HG03025 (cell line): ENCODE measurements at regions not wholly inside any gene's neighbourhood (a gene's known extent, or its start where the extent isn't known, plus 50 kb on each side); places are given as distances from the start of the nearest gene placed in this dataset.
"Not testable (repeated sequence)": the region's sequence is repeated elsewhere in the genome, so short reads cannot be mapped to it uniquely, and the experiment has no call there.

Source experiments
- ATAC-seq: cut with Tn5 transposase; IDR thresholded peaks from one replicate; pipeline ENCODE4 v1.9.1; 2021; ENCODE audit warnings: mild to moderate bottlenecking, moderate library complexity; ENCODE audit not compliant: unreplicated experiment, low FRiP score

GRCh38 chr9:118674942-118675341 lies 694.3 kb downstream of the BRINP1 start:
- no peak for ATAC-seq

GRCh38 chr9:118677936-118678653 lies 691.1 kb downstream of the BRINP1 start:
- not testable (repeated sequence) for ATAC-seq

DNA sequence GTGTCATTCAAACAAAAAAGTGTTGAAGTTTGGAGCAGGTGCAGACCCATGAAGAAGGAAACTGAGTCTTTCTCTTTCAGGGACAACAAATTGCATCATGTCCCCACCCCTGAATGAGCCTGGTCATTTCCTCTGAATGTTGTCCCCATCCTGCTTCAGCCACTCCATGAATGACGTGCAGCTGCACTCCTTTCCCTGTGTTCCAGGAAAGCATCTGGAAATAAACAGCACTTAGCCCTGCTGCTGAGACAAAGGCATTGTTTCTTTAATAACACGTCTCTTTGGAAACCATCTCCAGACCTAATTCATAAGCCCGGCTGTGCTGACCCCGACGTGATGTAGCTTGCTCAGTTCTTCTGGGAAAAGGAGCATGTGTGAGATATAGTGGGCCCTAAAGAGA lies 682.3 kb downstream of the BRINP1 start:
- ATAC-seq, result no peak

- no peak for ATAC-seq
Observed at GRCh38 chr9:118689280-118689679, 680.0 kb downstream of the BRINP1 start.

GRCh38 chr9:118692613-118693012 lies 676.6 kb downstream of the BRINP1 start:
- no peak for ATAC-seq

GRCh38 chr9:118693645-118694044 lies 675.6 kb downstream of the BRINP1 start:
- no peak for ATAC-seq

DNA sequence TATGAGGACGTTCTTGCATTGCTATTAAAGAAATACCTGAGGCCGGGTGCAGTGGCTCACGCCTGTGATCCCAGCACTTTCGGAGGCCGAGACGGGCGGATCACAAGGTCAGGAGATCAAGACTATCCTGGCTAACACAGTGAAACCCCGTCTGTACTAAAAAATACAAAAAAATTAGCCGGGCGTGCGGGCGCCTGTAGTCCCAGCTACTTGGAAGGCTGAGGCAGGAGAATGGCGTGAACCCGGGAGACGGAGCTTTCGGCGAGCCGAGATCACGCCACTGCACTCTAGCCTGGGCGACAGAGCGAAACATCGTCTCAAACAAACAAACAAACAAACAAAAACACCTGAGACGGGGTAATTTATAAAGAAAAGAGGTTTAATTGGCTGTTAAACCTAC lies 674.0 kb downstream of the BRINP1 start:
- not testable (repeated sequence) for ATAC-seq

DNA sequence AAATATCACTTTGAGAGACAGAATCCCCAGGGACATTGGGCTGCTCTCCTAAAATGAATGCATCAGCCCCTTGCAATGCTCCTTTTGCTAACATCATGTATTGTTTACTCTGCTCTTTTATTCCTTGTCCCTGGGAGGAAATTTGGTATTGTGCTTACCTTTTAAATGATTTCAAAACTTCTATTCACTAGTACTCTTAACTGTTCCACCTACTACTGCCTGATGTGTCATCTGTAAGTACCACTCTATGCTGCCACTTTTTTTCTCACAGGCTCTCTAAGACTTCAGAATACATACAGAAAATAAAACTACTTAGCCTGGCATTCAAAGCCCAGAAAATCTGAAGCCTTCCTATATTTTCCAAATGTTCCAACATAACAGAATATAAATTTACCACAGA lies 667.2 kb downstream of the BRINP1 start:
- no peak for ATAC-seq

DNA sequence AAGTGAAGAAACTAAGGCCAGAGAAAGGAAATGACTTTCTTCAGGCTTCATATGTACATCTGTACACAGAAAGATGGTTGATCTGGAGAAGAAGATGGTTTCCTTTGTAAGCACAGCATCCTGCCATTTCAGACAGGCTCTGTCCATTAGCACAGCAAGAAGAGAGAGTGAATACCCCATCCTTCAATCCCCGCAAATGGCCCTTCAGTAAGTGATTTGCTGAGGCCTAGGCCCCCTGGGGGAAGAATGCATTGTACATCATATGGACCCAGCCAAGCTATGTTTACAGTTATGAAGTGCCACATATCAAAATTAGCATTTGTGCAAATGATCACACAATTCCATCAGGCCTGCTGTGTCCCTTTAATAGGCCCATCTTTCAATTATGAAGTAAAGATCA lies 657.4 kb downstream of the BRINP1 start:
- ATAC-seq, result no peak

DNA sequence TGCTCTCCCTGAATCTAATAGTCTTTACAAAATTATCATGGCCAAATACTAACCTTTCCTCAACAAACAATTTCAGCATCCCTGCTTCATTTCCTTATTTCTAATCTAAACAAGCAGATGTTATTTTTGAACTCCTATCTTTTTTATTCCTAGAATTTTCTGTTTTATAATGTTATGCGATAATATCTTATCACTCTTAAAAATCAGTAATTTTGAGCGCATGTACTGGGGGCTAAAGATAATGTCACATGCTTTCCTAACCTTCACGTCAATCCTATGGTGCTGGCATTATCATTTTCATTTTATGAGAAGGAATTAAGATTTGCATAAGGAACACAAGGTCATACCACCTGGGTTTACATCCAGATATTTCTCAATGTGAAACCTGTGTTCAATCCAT lies 648.0 kb downstream of the BRINP1 start:
- no peak for ATAC-seq

GRCh38 chr9:118721923-118722322 lies 647.3 kb downstream of the BRINP1 start:
- ATAC-seq, result no peak

GRCh38 chr9:118729981-118730380 lies 639.3 kb downstream of the BRINP1 start:
- ATAC-seq, result no peak

- ATAC-seq, result no peak
Observed at GRCh38 chr9:118732998-118733397, 636.2 kb downstream of the BRINP1 start.

- no peak for ATAC-seq
Observed at GRCh38 chr9:118734696-118735095, 634.5 kb downstream of the BRINP1 start.

DNA sequence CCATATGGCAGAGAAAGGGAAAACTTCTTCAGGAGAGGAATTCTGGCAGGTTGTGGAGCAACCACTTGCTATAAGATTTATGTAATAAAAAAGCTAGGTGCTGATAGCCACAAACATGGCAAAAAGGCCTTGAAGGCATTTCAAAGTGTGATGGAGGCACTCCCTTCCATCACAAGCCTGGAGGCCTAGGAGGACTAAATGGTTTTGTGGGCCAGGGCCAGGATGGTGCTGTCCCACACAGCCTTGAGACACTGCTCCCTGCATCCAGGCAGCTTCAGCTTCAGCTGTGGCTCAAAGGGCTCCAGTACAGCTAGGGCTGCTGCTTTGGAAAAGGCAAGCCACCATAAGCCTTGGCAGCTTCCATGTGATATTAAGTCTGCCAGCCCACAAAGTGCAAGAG lies 632.8 kb downstream of the BRINP1 start:
- no peak for ATAC-seq

DNA sequence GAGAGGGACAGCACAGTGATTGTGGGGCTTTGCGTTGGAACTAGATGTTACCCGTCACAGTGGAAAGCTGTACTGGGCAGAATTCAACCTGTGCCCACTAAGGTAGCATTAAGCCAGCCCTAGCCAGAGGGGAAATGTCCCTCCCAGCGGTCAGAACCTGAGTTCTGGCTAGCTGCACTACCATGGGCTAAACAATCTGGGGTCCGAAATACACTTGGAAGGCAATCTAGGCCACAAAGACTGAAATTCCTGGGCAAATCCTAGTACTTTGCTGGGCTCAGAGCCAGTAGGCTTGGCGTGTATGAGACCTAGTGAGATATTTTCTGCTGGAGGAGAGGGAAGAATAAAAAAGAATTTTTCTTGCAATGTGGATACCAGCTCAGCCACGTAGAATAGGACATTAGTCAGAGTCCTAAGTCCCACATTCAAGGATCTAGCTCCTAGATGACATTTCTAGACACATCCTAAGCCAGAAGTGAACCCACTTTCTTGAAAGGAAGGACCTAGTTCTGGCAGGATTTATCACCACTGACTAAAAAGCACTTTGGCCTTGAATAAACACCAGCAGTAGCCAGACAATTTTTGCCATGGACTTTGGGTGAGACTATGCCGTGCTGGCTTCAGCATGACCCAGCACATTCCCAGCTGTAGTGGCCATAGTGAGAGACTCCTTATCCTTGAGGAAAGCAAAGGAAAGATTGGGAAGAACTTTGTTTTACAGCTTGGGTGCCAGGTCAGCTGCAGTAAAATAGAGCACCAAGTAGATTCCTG lies 618.0 kb downstream of the BRINP1 start:
- no peak for ATAC-seq

- no peak for ATAC-seq
Observed at GRCh38 chr9:118751848-118752223, 617.4 kb downstream of the BRINP1 start.

- ATAC-seq, result no peak
Observed at GRCh38 chr9:118761016-118761790, 608.0 kb downstream of the BRINP1 start.

GRCh38 chr9:118767571-118767970 lies 601.7 kb downstream of the BRINP1 start:
- no peak for ATAC-seq

- no peak for ATAC-seq
Observed at GRCh38 chr9:118782790-118783463, 586.3 kb downstream of the BRINP1 start.

DNA sequence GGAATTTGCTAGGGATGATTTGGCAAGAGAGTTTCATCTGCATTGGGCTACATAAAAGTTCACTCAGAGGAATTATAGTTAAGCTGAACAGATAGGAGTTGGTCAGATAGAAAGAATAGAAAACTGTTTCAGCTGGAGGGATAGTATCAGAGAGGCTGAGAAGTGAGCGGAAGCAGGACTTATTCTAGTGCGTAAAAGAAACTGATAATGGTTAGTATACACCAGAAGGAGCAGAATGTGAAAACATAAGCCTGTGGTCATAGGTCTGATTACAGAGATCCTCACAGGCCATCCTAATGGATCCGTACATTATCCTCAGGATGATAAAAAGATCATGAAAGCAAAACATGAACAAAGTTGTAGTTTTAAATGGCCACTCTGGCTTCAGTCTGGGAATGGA lies 585.2 kb downstream of the BRINP1 start:
- no peak for ATAC-seq
